Ovary (tissue), 3 donors: ENCODE measurements at regions not wholly inside any gene's neighbourhood (a gene's known extent, or its start where the extent isn't known, plus 50 kb on each side); places are given as distances from the start of the nearest gene placed in this dataset.

Experiments
- POLR2A ChIP-seq: fragments of 450-650 bp; IDR thresholded peaks from one replicate; pipeline ENCODE4 v1.6.1; 2017; ENCODE audit warnings: antibody characterized with exemption, mild to moderate bottlenecking, moderate library complexity
- TF ChIP-seq, protein P1 (sequence below), 3 donors: fragments of 450-650 bp in 2 of 3; fragments of 200-600 bp in 1 of 3; IDR thresholded peaks; one replicate each; pipeline versions ENCODE4 v1.5.1 to v1.8.0; 2016 to 2022; ENCODE audit warnings: antibody characterized with exemption in 3 of 3, mild to moderate bottlenecking in 1 of 3
- donor health status: DM: no; HTN: no; CAD: no.

DNA sequence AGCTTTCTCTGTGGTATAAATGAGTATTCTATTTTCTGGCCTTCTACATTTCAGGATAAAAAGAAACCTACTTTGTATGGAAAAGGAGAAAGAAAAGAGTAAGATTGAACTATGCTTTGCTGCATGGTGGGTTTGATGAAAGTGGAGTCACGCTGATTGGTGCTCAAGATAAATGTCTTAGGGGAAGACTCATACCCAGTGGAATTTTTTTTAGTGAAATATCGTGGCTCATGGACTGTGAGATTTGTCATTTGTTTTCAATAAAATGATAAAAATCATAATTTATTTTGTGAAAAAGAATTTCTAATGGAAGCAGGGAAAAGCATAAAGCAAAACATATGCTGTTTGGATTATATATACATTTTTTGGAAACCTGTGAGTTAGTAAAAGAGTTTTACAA, 292.5 kb downstream of the ZPLD1 start:
- TF ChIP-seq, protein P1, sequence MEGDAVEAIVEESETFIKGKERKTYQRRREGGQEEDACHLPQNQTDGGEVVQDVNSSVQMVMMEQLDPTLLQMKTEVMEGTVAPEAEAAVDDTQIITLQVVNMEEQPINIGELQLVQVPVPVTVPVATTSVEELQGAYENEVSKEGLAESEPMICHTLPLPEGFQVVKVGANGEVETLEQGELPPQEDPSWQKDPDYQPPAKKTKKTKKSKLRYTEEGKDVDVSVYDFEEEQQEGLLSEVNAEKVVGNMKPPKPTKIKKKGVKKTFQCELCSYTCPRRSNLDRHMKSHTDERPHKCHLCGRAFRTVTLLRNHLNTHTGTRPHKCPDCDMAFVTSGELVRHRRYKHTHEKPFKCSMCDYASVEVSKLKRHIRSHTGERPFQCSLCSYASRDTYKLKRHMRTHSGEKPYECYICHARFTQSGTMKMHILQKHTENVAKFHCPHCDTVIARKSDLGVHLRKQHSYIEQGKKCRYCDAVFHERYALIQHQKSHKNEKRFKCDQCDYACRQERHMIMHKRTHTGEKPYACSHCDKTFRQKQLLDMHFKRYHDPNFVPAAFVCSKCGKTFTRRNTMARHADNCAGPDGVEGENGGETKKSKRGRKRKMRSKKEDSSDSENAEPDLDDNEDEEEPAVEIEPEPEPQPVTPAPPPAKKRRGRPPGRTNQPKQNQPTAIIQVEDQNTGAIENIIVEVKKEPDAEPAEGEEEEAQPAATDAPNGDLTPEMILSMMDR (IDR thresholded peaks at IDR 0.05): no peak
- TF ChIP-seq POLR2A: no peak
